ENCODE measurements at regions not wholly inside any gene's neighbourhood (a gene's known extent, or its start where the extent isn't known, plus 50 kb on each side); places are given as distances from the start of the nearest gene placed in this dataset.

DNA sequence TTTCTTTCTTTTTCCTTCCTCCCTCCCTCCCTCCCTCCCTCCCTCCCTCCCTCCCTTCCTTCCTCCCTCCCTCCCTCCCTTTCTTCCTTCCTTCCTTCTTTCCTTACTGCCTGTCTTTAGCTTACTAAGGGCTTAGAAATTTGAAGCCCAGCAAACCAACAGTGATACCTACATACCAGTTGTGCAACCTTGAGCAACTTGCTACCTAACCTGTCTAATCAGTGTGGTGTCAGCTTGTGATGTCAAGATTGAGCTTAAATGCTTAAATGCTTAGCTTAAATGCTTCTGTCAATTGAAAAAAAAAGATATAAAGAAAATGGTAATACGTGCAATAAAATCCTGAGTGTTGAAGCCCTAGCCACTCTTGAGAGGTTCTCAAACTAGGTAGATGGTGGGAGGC lies 728.6 kb downstream of the TRIML1 start:
- Histone ChIP-seq H3K9me3 (no peaks in the 10 kb centered on the region; the same call in 1 of the 2 replicates), H3K4me3 (ENCODE audit: low read depth, low read length) (no peak overlapping the region), H3K27me3 (no peaks in the 10 kb centered on the region), H3K36me3 (no peaks in the 10 kb centered on the region), H3K4me1 (no peaks in the 10 kb centered on the region)
- DNase-seq, result no peak
- TF ChIP-seq, protein P1, sequence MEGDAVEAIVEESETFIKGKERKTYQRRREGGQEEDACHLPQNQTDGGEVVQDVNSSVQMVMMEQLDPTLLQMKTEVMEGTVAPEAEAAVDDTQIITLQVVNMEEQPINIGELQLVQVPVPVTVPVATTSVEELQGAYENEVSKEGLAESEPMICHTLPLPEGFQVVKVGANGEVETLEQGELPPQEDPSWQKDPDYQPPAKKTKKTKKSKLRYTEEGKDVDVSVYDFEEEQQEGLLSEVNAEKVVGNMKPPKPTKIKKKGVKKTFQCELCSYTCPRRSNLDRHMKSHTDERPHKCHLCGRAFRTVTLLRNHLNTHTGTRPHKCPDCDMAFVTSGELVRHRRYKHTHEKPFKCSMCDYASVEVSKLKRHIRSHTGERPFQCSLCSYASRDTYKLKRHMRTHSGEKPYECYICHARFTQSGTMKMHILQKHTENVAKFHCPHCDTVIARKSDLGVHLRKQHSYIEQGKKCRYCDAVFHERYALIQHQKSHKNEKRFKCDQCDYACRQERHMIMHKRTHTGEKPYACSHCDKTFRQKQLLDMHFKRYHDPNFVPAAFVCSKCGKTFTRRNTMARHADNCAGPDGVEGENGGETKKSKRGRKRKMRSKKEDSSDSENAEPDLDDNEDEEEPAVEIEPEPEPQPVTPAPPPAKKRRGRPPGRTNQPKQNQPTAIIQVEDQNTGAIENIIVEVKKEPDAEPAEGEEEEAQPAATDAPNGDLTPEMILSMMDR (IDR thresholded peaks at IDR 0.05; ENCODE audit: low read depth, low read length), result no peak

DNA sequence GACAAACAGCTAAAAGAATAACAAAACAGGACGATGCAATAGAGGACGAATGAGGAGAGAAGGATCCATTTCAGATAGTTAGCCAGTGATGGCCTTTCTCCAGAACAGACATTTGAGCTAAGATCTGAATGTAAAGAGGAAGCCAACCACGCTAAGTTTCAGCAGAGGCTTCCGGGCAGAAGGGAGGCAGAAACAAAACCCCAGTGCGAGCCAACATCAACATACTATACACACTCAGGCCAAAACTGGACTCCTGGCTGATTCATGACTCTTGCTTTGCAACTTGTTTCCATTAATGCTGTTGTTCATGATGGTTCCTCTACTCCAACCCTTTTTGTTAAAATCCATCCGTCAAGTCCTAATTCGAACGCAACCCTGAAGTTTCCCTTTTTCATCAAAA lies 730.3 kb downstream of the TRIML1 start:
- TF ChIP-seq, protein P1 (IDR thresholded peaks at IDR 0.05; ENCODE audit: low read depth, low read length), result no peak
- no peaks in the 10 kb centered on the region for H3K36me3 ChIP-seq
- H3K27me3 ChIP-seq, result no peaks in the 10 kb centered on the region
- no peaks in the 10 kb centered on the region for H3K4me1 ChIP-seq
- H3K9me3 ChIP-seq, result no peaks in the 10 kb centered on the region
- no peak overlapping the region for H3K4me3 ChIP-seq (ENCODE audit: low read depth, low read length)
- no peak for DNase-seq

DNA sequence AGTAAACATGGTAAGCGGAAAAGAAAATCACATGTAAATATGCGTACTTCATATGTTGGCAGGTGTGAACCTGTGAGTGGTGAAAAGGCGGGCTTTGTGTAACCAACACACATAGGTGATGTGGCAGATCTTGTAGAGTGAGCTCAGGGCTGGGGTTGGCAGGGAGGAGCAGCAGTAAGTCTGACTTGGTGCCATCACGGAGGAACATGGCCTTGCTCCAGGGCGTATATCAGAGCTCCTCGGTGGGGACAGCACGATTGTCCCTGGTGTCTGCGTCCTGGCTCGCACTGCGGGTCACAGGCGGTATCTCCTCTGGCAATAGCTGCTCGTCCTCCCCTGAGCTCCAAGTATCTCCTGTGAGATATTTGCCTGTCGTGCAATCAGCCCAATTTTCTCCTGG lies 733.6 kb downstream of the TRIML1 start:
- Histone ChIP-seq H3K27me3 (no peaks in the 10 kb centered on the region), H3K4me3 (ENCODE audit: low read depth, low read length) (no peak overlapping the region), H3K4me1 (no peaks in the 10 kb centered on the region), H3K9me3 (no peaks in the 10 kb centered on the region), H3K36me3 (no peaks in the 10 kb centered on the region)
- TF ChIP-seq, protein P1 (IDR thresholded peaks at IDR 0.05; ENCODE audit: low read depth, low read length), result no peak
- DNase-seq, result no peak

DNA sequence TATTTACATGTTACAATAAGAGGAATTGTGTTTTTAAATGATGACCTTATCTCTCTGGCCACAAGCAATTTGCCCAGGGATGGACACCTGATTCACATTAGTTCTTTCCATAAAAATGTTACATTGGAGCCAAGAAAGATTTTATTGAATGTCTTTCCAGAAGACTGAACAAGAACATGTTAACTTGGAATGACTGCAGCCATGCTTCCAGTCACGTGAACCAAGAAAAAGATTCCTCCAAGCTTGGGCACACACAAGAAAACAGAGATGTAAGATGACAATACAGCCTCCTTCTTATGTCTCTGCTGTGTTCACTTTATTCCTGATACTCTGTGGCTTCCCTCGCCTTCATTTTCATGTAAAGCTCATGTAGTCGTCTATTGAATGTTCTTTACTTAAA lies 737.6 kb downstream of the TRIML1 start:
- Histone ChIP-seq H3K4me3 (ENCODE audit: low read depth, low read length) (no peak overlapping the region), H3K4me1 (no peaks in the 10 kb centered on the region), H3K27me3 (no peaks in the 10 kb centered on the region), H3K9me3 (no peaks in the 10 kb centered on the region), H3K36me3 (no peaks in the 10 kb centered on the region)
- TF ChIP-seq, protein P1 (IDR thresholded peaks at IDR 0.05; ENCODE audit: low read depth, low read length), result no peak
- DNase-seq, result no peak

DNA sequence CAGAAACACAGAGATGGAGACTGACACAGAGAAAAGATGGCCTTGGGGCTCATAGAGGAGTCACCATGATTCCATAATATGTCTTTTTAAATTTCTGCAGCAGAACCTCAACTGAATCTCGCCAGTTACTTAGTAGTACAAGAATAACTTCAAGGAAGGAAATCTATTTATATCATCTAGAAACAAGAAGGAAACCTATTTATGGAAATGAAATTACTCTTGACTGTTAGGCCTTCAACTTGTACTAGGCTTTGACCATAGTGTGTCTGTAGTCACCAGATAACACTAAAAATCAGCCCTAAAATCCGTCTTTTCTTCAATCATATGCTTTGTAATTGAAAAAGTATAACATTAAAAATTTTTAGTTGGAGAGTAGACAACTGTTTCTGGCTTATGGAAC lies 740.4 kb downstream of the TRIML1 start:
- no peaks in the 10 kb centered on the region for H3K4me1 ChIP-seq
- no peak for DNase-seq
- TF ChIP-seq, protein P1 (IDR thresholded peaks at IDR 0.05; ENCODE audit: low read depth, low read length), result no peak
- H3K9me3 ChIP-seq, result no peaks in the 10 kb centered on the region
- H3K27me3 ChIP-seq, result no peaks in the 10 kb centered on the region
- H3K4me3 ChIP-seq (ENCODE audit: low read depth, low read length), result no peak overlapping the region
- H3K36me3 ChIP-seq, result no peaks in the 10 kb centered on the region

DNA sequence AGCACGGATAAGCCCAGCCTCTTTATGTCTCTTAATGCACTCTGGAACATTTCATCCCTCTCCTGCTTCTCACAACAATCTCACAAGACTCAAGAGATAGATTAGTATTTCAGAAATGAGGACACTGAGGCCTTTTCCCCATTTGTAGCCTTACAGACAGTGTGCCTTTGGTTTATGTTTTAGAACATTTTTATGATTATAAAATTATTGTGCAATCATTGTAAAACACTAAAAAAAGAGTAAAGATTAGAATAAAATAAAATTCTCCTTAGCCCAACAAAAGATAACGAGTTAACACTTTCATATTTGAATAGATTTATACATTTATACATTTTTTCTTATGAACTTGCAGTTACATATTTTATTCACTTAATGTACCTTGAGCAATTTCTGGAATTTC lies 748.7 kb downstream of the TRIML1 start:
- DNase-seq, result no peak

More for the DNA sequence above, 748.7 kb downstream of the TRIML1 start:
- H3K4me3 ChIP-seq (ENCODE audit: low read depth, low read length), result no peak overlapping the region
- no peaks in the 10 kb centered on the region for H3K27me3 ChIP-seq
- H3K9me3 ChIP-seq, result no peaks in the 10 kb centered on the region
- TF ChIP-seq, protein P1 (IDR thresholded peaks at IDR 0.05; ENCODE audit: low read depth, low read length), result no peak
- no peaks in the 10 kb centered on the region for H3K36me3 ChIP-seq
- H3K4me1 ChIP-seq, result no peaks in the 10 kb centered on the region
